NT2/D1 (cell line): ENCODE measurements at regions not wholly inside any gene's neighbourhood (a gene's known extent, or its start where the extent isn't known, plus 50 kb on each side); places are given as distances from the start of the nearest gene placed in this dataset.

Experiments
- SUZ12 ChIP-seq: IDR thresholded peaks from 2 replicates; pipeline ENCODE4 v1.6.1; 2011; ENCODE audit not compliant: insufficient read length, insufficient read depth; ENCODE audit errors: extremely low read depth
- YY1 ChIP-seq: IDR thresholded peaks from 2 replicates; pipeline ENCODE4 v1.6.1; 2011; ENCODE audit not compliant: insufficient read length, insufficient read depth
- ZNF274 ChIP-seq: IDR thresholded peaks from 2 replicates; pipeline ENCODE4 v1.6.1; 2011; ENCODE audit warnings: mild to moderate bottlenecking, low read depth, low read length

GRCh38 chr1:47631411-47631995 lies 193.7 kb downstream of the FOXD2 start:
- no peak for TF ChIP-seq YY1
- TF ChIP-seq ZNF274, result no peak
- TF ChIP-seq SUZ12, result no peak
